GM19035 (cell line): ENCODE measurements at regions not wholly inside any gene's neighbourhood (a gene's known extent, or its start where the extent isn't known, plus 50 kb on each side); places are given as distances from the start of the nearest gene placed in this dataset.
"Not testable (repeated sequence)": the region's sequence is repeated elsewhere in the genome, so short reads cannot be mapped to it uniquely, and the experiment has no call there.

Experiments
- ATAC-seq: cut with Tn5 transposase; IDR thresholded peaks from one replicate; pipeline ENCODE4 v1.9.1; 2021; ENCODE audit not compliant: unreplicated experiment

DNA sequence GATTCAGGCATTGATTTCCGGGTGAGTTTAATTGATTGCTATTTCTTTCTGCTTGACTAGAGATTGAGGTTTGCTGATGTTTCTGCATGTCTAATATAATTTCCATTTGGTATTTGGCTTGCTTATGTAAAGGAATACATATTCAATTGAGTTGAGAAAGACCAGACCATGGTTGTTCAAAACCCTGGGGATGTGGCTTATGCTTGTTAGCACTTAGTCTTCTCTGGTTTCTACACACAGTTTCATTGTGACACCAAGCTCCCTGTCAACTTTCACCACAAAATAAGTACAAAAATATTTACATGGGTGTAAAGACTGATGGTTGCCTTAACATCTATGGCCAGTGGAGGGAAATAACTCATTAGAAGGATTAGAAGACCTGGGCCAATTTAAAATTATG, 209.6 kb downstream of the CDH26 start:
- no peak for ATAC-seq

DNA sequence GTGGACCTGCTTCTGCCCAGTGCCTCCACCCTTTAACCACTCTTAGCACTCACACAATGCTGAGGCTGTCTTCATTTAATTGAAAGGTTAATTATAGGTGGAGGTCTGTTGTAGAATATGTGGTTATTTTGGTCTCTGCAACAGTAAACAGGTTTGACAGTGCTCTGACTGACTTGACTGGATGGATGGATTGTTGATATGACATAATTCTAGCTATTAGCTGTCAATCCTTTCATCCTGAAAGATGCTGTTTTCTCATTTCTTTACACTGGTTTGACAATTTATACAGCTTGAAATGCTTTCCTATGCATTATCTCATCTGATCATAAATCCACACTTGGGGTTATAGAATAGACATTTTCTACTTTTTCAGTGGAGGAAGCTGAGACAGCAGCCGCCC, 210.7 kb downstream of the CDH26 start:
- ATAC-seq, result no peak

DNA sequence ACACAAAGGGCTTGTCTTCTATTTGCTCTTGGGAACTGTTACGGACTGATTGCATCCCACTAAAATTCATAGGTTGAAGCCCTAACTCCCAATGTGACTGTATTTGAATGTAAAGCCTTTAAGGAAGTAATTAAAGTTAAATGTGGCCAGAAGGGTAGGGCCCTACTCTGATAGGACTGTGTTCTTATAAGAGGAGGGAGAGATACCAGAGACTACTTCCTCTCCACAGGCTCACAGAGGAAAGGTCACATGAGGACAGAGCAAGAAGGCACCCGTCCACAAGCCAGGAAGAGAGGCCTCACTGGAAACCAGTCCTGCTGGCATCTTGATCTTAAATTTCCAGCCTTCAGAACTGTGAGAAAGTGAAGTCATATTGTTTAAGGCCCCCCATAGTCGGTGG, 211.9 kb downstream of the CDH26 start:
- ATAC-seq, result no peak

DNA sequence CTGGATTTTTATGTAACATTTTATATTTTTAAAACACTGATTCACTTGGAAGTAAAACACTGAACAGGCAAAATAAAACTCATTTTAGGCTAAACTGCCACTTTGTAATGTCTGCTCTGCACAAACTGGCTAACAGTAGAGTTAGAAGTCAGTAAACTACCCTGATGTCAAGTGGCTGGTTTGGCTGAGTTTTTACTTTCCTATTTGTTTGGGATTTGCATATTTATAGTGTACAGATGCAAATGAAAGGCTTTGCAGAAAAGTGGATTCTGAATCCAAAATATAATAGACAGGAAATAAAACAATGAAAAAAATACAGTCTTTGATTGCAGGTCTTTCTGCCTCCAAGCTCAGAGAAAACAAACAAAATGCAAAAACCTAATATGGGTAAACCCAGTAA, 213.1 kb downstream of the CDH26 start:
- no peak for ATAC-seq

DNA sequence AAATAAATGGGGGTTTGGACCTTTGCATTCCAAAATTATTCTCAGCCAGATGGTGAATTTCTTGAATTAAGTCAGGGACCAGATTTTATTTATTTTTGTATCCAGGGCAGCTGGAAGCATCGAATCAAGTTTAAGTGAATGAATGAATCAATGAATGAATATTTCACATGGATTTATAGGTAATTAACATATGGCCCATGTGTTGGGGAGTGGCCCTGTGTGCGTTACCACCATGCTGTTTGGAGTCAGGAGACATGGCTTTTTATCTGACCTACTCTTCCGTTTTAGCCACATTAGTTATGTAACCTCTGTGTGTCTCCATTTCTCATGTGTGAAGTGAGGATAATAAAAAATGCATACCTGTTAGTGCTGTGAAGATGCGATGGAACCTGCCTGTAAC, 213.5 kb downstream of the CDH26 start:
- no peak for ATAC-seq

DNA sequence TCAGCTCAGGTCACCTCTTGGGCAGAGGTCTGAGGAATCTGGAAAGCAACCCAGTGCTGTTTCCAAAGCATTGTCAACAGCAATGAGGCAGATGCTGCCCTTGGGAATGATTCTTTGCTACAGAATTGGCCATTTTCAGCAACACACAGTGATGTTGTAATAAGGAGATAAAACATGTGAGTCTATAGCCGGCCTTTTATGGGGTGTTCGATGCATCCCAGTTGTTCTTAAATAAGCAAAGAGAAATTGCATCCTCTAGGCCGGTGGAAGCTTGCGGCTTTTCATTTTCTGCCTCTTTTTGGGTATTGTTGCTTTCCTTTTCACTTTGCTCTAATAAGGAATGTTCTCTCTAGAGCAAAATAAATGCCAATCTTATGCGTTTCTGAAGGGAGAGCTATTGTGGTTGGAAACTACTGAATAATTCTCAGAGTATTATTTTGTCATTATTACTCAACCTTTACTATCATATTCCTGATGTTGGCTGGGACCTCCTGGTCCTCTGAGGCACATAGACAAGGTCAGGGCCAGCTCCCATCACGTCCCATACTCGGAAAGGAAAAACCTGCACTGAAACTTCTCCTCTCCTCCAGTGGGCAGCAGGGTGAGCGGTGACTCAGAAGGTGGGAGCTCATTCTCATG, 214.2 kb downstream of the CDH26 start:
- no peak for ATAC-seq

DNA sequence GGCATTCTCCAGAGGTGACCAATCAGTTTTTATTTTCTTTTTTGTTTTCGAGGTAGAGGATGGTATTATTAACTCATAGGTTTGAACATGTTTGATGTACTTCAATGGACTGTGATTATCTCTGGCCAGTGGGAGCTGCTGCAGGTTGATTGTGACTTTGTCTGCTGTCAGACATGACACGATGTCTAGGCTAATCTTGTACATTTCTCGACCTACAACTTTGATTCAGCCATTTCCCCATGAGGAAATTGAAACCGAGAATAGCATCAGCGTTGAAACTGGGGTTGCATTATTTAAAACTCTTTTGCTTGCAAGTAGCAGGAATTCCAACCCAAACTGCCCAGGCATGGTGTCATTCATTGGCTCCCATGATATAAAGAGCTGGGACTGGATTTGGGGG, 218.9 kb downstream of the CDH26 start:
- no peak for ATAC-seq

DNA sequence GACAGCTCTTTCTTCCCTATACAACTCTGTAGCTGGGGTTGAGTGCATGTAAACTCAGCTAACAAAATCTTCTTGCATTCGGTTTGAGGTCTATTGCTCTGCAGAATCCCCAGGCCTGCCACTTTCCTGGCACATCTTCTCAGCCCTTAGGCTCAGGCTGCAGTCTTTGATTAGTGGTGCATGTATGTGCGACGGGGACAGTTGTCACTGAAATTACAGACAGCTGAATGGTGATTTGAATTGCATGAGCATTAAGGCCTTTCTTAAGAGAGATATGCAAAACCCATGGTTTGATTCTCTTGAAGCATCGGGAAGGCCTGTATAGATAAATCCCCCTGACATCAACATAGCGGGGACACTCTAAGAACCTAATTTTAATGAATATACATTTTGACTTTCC, 222.8 kb downstream of the CDH26 start:
- ATAC-seq, result no peak

DNA sequence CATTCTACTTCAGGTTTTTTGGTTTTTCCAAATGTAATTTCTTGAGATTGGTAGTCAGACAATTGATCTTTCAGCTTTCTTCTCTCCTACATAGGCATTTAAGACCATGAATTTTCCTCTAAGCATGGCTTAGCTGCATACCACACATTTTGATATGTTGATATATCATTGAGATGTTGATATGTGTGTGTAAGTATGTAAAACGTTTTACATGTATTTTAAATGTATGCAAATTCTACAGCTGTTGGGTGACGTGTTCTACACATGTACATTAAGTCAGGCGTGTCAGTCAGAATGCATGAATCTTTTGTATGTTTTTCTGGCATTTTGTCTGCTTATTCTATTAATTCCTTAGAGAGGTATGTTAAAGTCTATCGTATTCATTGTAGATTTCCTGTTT, 228.2 kb downstream of the CDH26 start:
- no peak for ATAC-seq

DNA sequence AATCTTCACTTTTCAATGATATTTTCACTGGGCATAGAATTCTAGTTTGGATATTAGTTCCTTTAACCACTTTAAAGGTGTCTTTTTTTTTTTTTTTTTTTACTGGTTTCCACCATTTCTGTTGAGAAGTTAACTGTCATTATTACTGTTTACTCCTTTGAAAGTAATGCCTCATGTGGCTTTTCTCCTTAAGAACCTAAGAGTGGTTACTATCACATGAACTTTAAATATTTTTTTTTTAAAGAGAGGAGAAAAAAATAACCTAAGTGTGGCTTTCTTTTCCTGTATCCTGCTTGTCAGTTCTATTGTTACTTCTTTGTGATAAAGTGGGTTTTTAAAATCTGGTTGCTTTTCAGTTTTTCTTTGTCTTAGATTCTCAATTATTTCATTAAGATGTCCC, 229.5 kb downstream of the CDH26 start:
- no peak for ATAC-seq

DNA sequence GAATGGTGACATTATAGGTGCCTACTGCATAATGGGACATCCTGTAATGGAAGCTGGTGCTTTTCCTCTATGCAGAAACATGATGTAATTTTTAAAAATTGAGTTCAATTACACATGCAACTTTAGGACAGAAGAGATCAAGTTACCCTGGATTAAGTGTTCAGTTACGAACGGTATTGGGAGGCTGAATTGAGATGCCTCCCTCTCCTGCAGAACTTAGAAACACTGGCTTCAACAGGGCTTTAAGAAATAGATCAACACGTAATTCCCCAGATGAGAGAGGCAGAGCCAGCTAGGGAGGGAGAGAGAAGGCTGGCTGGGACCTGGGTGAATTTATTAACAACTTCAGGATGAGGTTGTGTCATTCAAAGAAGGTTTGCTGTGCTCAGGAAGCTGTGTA, 232.8 kb downstream of the CDH26 start:
- no peak for ATAC-seq

DNA sequence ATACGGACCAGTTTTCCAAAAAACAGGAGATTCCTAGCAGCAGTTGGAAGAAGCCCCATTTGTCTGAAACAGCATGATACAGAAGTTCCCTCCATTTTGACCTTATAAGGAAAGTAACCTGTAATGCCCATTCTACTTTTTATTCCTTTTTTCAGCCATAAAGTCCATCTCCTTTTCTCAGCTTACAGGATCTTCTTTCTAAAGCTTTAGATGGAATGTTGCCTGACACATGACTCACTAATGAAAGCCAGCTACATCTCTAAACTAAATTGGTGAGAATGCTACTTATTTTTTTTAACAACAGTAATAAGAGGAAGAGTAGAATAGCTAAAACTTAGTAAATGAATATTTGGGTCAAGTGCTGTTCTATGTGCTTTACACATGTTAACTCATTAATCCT, 234.1 kb downstream of the CDH26 start:
- ATAC-seq, result no peak

DNA sequence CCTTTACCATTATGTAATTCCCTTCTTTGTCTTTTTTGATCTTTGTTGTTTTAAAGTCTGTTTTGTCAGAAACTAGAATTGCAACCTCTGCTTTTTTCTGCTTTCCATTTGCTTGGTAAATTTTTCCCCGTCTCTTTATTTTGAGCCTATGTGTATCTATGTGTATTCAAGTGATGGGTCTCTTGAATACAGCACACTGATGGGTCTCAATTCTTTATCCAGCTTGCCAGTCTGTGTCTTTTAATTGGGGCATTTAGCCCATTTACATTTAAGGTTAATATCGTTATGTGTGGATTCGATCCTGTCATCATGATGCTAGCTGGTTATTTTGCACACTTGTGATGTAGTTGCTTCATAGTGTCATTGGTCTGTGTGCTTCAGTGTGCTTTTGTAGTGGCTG, 240.9 kb downstream of the CDH26 start:
- not testable (repeated sequence) for ATAC-seq

DNA sequence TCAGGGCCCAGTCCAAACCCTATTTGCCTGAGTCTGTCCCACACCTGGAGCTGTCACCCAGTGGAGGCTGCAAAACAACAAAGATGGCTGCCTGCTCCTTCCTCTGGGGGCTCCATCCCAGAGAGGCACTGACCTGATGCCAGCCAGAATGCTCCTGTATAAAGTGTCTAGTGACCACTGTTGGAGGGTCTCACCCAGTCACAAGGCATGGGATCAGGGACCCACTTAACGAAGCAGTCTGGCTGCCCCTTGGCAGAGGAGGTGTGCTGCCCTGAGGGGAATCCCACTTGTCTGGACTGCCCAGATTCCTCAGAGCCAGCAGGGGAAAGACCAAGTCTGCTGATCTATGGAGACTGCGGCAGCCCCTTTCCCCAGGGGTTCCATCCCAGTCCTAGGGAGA, 241.6 kb downstream of the CDH26 start:
- no peak for ATAC-seq

DNA sequence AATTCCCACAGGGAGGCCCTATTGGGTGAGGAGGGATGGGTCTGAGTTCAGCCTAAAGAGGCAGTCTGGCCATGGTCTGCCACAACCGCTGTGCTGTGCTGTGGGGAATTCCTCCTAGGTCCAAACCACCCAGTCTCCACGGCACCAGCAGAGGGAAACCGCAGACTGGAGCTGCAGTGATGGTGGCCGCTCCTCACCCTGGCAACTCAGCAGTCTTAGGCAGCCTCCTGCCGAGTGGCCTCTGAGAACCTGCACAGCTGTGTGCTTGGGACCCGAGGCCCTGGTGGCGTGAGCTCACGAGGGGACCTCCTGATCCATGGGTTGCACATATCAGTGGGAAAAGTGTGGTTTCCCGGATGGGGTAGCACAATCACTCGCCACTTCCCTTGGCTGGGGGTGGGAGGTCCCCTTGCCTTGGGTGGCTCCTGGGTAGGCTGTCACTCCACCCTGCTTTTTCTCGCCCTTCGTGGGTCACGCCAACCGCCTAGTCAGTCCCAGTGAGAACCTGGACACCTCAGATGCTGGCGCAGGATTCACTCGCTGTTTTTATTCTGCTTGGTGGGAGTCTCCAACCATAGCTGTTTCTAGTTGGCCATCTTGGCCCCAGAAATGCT, 242.2 kb downstream of the CDH26 start:
- ATAC-seq, result no peak

DNA sequence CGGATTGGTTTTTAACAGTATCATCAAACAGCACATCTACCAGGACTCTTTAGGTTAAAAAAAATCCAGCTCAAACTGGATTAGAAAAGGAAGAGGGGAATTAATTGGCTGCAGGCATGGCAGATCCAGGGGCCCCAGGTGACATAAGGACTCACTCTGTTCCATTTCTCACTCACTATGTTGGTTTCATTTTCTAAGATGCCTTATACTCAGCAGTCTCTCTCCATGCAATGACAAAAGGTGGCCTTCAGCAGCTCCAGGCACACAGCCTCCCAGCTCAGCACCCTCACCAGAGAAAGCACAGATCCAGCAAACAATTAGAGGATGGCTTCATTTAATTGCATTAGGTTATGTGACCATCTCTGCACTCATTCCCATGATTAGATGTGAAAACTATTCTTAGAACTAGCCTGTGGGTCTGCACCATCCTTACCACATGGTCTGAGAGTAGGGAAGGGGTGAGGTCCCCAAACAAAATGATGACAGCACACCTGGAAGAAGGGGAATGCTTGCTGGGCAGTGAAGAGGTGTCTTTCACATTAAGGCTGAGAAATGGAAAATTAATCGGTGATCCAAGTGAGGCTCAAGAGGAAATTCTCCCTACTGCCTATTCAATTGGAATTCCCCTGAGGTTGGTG, 243.1 kb downstream of the CDH26 start:
- no peak for ATAC-seq

DNA sequence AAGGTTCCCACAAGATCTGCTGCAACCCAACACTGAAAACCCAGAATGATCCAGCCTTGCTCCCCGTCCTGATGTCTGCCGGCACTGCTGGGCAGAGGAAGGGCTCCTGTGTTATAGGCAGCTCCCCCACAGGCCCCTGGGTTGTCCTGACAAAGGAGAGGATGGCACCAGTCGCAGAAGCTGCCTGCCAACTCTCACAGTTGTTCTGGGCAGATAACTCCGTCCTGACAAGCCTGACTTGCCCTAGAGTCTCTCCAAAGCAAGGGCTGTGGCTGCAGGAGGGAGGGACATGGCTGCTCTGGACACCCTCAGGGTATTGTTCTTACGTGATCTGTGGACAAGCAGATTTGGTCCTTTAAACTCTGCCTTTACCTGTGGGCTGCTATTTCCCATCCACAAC, 243.8 kb downstream of the CDH26 start:
- ATAC-seq, result no peak

DNA sequence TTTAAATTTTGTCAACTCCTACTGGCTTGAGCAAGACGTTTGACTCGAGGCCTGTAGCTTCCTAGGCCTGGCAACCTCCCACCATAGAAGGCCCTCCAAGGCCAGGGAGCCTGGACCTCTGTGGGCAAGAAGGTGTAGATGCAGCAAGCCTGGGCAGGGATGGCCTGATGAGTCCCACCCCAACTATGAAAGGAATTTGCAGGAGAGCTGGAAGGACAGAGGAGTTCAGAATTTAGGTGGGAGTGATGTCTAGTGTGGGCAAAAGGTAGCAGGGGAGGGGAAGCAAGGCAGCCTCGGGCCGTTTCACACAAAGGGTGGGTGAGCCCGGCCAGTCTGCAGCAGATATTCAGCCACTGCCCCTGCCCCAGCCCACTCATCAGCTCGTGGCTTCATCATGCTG, 245.2 kb downstream of the CDH26 start:
- no peak for ATAC-seq

DNA sequence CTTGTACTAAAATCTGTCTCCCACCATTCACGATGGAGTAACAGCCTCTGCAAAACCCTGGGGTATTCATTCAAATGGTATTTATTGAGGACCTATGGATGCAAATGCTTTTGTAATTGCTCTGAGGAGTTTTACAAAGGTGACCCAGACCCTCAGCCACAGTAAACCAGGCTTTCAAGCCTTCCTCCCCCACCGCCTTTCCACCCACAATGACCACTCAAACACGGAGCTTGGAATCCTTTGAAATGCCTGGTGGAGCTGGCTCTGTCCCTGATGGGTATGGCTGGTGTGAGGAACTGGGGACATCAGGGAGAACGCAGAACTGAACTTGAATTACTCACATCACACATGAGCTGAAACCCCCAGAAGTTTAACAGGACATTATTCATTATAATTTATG, 246.4 kb downstream of the CDH26 start:
- ATAC-seq, result no peak

DNA sequence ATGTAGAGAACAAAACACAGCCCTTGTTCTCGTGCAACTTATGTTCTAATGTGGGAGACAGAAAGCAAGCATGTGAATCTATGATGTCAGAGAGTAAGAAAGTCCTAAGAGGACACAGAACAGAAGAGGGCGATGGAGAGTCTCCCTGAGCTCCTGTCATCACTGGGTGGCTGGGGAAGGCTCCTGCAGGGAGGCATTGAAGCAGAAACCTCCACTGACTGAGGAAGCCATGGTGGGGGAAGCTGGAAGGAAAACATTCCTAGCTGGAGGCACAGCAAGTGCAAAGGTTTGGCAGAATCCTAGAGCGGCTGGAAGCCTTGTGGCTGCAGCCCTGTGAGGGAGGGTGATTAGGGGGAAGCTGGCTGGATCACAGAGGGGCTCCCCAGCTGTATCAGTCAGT, 248.0 kb downstream of the CDH26 start:
- no peak for ATAC-seq

DNA sequence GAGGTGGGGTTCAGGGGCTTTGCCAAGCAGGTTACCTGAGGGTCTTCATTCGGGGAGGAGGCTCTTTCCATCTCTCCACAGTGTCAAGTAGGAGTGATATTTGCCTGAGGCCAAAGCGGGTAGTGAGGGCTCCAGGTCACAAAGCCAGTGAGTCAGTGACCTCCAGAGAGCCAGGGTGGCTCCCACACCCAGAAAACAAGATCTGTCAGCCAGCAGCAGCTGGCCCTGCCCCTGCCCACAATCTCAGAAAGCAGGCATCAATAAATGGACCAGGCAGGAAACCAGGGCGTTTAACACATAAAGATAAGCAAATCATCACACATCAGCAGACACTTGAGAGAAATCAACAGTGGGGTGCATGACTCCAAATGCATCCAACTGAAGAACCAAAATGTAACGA, 250.8 kb downstream of the CDH26 start:
- no peak for ATAC-seq

DNA sequence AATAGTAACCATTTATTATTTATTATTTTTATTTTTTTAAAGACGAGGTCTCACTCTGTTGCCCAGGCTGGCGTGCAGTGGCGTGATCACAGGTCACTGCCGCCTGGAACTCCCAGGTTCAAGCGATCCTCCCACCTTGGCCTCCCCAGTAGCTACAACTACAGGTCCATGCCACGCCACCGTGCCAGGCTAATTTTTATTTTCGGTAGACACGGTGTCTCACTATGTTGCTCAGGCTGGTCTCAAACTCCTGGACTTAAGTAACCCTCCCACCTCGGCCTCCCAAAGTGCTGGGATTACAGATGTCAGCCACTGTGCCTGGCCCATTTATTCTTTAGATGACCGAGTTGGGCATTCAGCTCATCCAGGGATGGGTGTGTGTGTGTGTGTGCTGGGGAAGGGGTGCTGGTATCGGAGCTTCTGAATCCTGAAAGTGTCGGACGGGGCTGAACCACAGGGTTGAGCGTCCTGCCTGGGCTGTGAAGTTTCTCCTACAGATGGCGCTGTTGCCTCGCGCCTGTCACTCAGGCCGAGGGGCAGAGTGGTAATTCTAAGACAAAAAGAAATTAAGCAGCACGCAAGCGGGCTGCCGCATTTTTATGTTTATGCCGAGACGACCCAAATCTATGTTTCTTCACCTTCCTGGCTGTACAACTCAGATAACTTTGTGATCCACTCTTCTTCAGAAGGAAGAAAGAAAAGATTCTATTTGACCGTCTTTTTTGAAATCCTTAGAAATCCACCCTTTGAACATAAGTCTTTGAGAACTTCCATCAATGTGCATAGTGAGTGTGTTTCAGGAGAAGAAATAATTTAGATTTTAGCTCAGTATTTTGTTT, 252.8 kb downstream of the CDH26 start:
- ATAC-seq, result no peak
